Nephron progenitor cell (in vitro differentiated cells): ENCODE measurements at regions not wholly inside any gene's neighbourhood (a gene's known extent, or its start where the extent isn't known, plus 50 kb on each side); places are given as distances from the start of the nearest gene placed in this dataset.

ENCODE experiments used
- DNase-seq: peaks from one replicate; pipeline ENCODE4 v3.0.0; 2021
- H3K27ac Mint-ChIP-seq: 2 replicates; pipeline ENCODE4 v1.8.0; 2021; ENCODE audit warnings: mild to moderate bottlenecking, moderate library complexity, mixed read lengths
- H3K27me3 Mint-ChIP-seq: 2 replicates; pipeline ENCODE4 v1.8.0; 2021; ENCODE audit warnings: mild to moderate bottlenecking, low read depth, mixed read lengths; ENCODE audit not compliant: poor library complexity
- H3K36me3 Mint-ChIP-seq: 2 replicates; pipeline ENCODE4 v1.8.0; 2021; ENCODE audit warnings: low read depth, mixed read lengths
- H3K4me1 Mint-ChIP-seq: 2 replicates; pipeline ENCODE4 v1.8.0; 2021; ENCODE audit warnings: mixed read lengths
- H3K4me3 Mint-ChIP-seq: 2 replicates; pipeline ENCODE4 v1.8.0; 2021; ENCODE audit warnings: mild to moderate bottlenecking, moderate library complexity, mixed read lengths
- H3K9me3 Mint-ChIP-seq: 2 replicates; pipeline ENCODE4 v1.8.0; 2021; ENCODE audit warnings: mild to moderate bottlenecking, moderate library complexity, mixed read lengths
- TF ChIP-seq, protein P1 (sequence below): fragments of 200-600 bp; sonication (generic); IDR thresholded peaks from 2 replicates; pipeline ENCODE4 v1.5.0; 2021; ENCODE audit warnings: antibody characterized with exemption

GRCh38 chr3:161602475-161602874 is 105.9 kb downstream of the OTOL1 start:
- H3K4me1 Mint-ChIP-seq, result no peaks in the 10 kb centered on the region
- no peak overlapping the region for H3K27ac Mint-ChIP-seq
- no peak for DNase-seq
- H3K36me3 Mint-ChIP-seq, result no peaks in the 10 kb centered on the region
- no peak overlapping the region for H3K4me3 Mint-ChIP-seq
- TF ChIP-seq, protein P1, sequence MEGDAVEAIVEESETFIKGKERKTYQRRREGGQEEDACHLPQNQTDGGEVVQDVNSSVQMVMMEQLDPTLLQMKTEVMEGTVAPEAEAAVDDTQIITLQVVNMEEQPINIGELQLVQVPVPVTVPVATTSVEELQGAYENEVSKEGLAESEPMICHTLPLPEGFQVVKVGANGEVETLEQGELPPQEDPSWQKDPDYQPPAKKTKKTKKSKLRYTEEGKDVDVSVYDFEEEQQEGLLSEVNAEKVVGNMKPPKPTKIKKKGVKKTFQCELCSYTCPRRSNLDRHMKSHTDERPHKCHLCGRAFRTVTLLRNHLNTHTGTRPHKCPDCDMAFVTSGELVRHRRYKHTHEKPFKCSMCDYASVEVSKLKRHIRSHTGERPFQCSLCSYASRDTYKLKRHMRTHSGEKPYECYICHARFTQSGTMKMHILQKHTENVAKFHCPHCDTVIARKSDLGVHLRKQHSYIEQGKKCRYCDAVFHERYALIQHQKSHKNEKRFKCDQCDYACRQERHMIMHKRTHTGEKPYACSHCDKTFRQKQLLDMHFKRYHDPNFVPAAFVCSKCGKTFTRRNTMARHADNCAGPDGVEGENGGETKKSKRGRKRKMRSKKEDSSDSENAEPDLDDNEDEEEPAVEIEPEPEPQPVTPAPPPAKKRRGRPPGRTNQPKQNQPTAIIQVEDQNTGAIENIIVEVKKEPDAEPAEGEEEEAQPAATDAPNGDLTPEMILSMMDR, result no peak
- H3K9me3 Mint-ChIP-seq, result no peaks in the 10 kb centered on the region
- H3K27me3 Mint-ChIP-seq, result no peaks in the 10 kb centered on the region

DNA sequence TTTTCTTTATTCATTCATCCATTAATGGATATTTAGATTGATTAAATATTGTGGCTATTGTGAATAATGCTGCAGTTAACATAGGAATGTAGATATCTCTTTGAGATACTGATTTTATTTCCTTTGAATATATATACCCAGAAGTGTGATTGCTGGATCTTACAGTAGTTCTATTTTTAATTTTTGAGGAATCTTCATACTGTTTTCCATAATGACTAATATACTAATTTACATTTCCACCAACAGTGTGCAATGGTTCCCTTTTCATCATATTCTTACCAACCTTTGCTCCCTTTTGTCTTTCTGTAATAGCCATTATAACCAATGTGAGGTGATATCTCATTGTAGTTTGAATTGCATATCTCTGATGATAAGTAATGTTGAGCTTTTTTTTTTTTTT is 106.3 kb downstream of the OTOL1 start:
- no peaks in the 10 kb centered on the region for H3K4me1 Mint-ChIP-seq
- H3K36me3 Mint-ChIP-seq, result no peaks in the 10 kb centered on the region
- no peak for DNase-seq
- H3K27me3 Mint-ChIP-seq, result no peaks in the 10 kb centered on the region
- H3K27ac Mint-ChIP-seq, result no peak overlapping the region
- H3K9me3 Mint-ChIP-seq, result no peaks in the 10 kb centered on the region
- no peak overlapping the region for H3K4me3 Mint-ChIP-seq
- TF ChIP-seq, protein P1, result no peak

DNA sequence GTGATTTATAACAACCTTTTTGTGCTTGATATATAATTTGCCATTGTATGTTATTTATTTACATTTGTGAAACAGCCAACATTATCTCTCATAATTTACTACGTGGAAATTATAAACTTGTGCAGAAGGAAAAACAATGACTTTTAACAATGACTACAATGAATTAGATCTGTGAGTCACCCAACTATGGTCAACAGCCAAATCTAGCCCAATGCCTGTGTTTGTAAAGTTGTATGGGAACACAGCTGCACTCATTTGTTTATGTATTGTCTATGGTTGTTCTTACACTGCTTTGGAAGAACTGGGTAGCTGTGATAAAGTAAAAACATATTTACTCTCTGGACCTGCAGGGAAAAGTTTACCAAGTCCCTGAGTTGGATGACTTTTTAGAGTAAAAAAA is 110.4 kb downstream of the OTOL1 start:
- H3K36me3 Mint-ChIP-seq, result no peaks in the 10 kb centered on the region
- H3K27ac Mint-ChIP-seq, result no peak overlapping the region
- TF ChIP-seq, protein P1, result no peak
- H3K9me3 Mint-ChIP-seq, result peaks cover 8% of the 10 kb centered on the region
- no peaks in the 10 kb centered on the region for H3K27me3 Mint-ChIP-seq
- H3K4me1 Mint-ChIP-seq, result no peaks in the 10 kb centered on the region
- H3K4me3 Mint-ChIP-seq, result no peak overlapping the region
- DNase-seq, result no peak

GRCh38 chr3:161619351-161619750 is 122.7 kb downstream of the OTOL1 start:
- Mint-ChIP-seq H3K4me1 (no peaks in the 10 kb centered on the region), H3K9me3 (peaks cover 10% of the 10 kb centered on the region), H3K36me3 (no peaks in the 10 kb centered on the region), H3K27me3 (no peaks in the 10 kb centered on the region), H3K27ac (no peak overlapping the region), H3K4me3 (no peak overlapping the region)
- DNase-seq, result no peak
- TF ChIP-seq, protein P1, result no peak

DNA sequence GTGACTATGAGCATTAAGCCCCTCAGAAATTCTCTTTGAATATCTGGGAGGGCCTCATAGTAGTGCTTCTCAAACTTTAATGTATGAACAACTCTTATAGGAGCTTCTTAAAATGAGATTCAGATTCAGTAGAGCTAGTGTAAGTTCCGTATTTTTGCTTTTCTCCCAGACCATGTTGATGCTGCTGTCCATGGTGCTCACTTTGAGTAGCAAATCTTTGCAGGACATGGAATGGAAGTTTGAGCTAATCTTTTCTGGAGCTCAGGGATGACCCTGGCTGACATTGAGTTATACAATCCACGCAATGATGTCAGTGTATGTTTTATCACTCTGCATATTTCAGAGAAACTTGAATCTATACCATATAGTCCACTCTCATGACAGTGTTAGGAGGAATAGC is 134.2 kb downstream of the OTOL1 start:
- Mint-ChIP-seq H3K4me1 (no peaks in the 10 kb centered on the region), H3K9me3 (no peaks in the 10 kb centered on the region), H3K36me3 (no peaks in the 10 kb centered on the region), H3K27ac (no peak overlapping the region), H3K4me3 (no peak overlapping the region), H3K27me3 (peaks cover 3% of the 10 kb centered on the region)
- TF ChIP-seq, protein P1, result no peak
- peak; percentile 25 for DNase-seq

DNA sequence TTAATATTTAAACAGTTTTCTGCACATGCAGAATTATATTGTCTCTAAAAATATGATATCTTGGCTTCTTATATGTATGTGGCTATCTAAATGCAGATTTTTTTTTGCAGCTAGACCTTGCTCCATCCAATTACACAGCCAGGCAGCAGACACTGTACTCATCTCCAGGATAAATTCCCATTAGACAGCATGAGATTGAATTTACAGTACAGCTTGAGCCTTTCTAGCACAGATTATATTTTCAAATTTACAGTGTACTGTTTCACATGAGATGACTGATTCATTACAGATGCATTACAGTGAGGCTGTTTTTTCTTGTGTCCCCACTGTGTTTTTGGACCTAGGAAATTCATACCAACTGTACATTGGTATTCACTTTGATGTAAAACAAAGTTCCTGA is 134.9 kb downstream of the OTOL1 start:
- H3K9me3 Mint-ChIP-seq, result no peaks in the 10 kb centered on the region
- H3K27me3 Mint-ChIP-seq, result peaks cover 3% of the 10 kb centered on the region
- H3K36me3 Mint-ChIP-seq, result no peaks in the 10 kb centered on the region
- no peak overlapping the region for H3K27ac Mint-ChIP-seq
- no peaks in the 10 kb centered on the region for H3K4me1 Mint-ChIP-seq
- no peak overlapping the region for H3K4me3 Mint-ChIP-seq
- no peak for DNase-seq
- TF ChIP-seq, protein P1, result no peak
